AG20443 (cell line): ENCODE measurements at regions not wholly inside any gene's neighbourhood (a gene's known extent, or its start where the extent isn't known, plus 50 kb on each side); places are given as distances from the start of the nearest gene placed in this dataset.
"Not testable (repeated sequence)": the region's sequence is repeated elsewhere in the genome, so short reads cannot be mapped to it uniquely, and the experiment has no call there.

Source experiments
- DNase-seq: peaks from one replicate; pipeline ENCODE4 v3.0.0; 2012; ENCODE audit warnings: low spot score, mixed read lengths

DNA sequence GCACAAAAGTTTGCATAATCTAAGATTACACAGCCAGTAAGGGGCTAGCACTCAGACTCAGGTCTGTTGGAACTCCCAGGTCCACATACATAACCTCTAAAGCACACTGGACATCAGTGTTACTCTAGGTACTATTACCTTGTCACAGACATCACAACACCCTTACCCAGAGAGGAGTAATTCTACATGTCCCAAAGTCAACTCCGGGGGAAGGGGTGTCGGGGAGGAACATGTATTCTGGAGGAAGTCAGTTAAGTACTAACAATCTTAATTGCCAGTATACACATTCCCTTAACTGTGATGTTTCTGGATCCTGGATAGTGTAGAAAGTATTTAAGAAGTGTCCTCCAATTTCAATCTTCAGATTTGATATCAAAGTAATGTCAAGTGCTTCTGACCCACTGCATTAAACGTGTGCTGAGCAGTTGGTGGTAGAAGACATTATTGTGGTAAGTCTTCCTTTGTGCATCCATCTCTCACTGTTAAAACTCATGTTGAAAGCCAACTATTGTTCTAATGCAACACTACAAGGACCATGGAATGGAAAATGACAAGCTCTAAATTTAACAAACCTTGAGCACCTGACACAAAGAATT is 155.4 kb downstream of the CRPPA start:
- DNase-seq, result no peak

DNA sequence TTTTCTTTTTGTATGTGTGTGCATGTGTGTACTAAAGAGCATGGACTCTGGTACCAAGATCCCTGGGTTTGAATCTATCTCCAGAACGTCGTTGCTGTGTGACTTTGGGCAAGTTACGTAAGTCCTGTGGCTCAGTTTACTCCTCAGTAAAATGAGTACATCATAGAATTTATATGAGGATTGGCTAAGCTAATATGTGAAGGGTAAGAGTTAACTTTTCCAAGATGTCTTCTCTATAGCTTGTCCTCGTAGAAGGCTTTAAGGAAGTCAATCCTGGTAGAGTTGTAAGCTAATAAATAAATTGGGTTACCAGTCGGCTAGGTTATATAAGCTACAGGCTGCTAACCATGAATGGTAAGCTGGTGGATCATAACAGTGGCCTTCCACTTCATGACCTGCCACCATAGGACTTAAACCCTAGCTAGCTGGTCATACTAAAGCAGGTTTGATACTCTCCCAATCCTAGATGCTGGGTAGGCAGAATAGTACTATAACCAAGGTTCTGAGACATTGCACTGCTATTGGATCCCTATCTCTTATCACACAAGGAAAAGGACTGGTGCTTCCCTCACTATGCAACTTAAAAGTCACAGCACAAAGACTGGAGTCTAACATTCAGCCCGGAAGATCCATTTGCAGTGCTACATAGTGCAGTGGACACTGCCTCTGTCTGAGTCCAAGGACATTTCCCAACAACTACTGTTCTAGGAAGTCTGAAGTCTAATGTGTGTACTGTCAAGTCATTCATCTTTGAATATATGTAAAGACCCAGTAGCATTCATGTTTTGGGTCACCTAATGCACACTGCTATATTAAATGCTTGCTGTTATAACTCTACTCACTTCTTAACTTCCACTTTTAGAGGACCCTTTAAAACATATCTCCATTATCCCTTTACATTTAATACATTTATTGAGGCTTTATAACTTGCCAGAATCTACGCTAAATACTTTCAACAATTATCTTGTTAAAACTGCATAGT is 156.2 kb downstream of the CRPPA start:
- no peak for DNase-seq

DNA sequence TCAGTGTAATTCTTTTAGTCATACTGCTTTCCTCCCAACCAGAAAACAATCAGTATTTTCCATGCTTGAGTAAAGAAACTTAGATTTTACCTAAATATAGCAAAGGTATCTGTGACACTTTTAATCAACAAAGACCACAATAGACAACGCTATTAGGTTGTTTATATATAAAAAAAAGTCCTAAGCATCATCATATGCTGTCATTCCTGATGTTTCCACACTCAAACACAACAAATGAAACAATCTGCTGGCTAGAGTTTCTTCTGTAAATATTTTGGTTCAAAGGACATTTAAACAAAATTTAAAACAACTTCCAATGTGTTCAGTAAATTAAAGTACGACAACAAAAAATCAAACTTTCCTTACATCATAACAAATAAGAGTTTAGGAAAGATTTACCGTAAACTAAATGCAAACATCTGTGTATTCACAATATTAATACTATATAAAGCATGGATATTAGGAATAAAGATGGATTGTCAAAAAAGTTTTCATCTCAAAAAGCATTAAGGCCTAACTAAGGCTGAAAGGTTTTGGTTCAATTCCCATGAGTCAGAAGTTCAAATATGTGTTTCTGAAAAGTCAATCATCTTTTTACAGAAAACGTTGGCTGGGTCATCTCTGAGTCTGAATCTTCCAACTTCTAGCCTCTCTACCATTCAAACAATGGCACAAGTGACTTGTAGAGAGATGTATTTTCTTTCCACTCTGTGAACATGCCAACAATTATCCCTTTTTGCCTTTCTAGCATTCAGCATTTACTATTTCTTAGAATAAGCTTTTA is 157.1 kb downstream of the CRPPA start:
- DNase-seq, result no peak

DNA sequence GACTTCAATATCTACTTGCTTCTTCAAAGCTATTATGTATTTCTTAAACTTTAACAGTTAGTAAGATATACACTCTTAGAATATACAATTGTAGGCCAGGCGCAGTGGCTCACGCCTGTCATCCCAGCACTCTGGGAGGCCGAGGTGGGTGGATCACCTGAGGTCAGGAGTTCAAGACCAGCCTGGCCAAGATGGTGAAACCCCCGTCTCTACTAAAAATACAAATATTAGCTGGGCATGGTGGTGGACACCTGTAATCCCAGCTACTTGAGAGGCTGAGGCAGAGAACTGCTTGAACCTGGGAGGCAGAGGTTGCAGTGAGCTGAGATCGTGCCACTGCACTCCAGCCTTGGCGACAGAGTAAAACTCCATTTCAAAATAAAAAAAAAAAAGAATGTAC is 158.0 kb downstream of the CRPPA start:
- not testable (repeated sequence) for DNase-seq

DNA sequence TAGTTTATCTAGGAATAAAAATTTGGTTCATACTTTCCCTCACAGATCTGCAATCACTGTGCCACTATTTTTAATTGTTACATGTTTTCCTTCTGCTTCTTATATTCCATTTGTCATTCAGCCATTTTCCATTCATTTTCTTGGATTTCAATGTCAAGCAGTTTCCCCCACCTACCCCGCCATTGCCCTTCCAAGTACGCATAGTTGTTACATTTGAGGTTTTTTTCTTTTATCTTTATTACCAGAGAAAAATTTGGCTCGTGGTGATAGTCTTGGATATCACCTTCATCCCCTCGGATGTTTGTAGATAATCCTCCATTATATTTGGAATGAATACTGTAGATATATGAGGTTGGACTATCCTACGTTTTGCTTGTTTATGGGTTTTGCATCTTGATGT is 159.7 kb downstream of the CRPPA start:
- DNase-seq, result no peak

DNA sequence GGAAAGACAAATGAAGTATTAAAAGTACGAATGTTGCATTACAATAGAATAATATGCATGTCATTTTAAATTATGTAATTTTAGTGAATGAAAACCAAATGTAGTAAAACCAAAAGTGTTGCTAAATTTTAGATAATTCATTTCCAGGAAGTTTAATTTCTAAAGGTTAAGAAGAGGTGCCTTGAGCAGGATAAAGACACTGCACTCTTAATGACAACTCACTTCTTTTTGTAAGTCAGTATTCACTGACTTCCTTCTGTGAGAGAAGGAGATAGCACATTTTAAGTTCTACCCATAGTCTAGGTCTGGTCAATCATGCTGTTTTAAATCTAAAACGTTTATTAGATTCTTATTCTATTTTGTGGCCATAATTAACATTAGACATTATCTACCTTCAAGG is 160.2 kb downstream of the CRPPA start:
- no peak for DNase-seq

GRCh38 chr7:16260236-16260728 is 161.1 kb downstream of the CRPPA start:
- DNase-seq, result no peak

DNA sequence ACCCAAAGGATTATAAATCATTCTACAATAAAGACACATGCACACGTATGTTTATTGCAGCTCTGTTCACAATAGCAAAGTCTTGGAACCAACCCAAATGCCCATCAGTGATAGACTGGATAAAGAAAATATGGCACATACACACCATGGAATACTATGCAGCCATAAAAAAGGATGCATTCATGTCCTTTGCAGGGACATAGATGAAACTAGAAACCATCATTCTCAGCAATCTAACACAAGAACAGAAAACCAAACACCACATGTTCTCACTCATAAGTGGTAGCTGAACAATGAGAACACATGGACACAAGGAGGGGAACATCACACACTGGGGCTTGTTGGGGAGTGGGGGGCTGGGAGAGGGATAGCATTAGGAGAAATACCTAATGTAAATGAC is 164.9 kb downstream of the CRPPA start:
- DNase-seq, result not testable (repeated sequence)

- DNase-seq, result not testable (repeated sequence)
These were observed 165.4 kb downstream of the CRPPA start for GRCh38 chr7:16255952-16256351.

DNA sequence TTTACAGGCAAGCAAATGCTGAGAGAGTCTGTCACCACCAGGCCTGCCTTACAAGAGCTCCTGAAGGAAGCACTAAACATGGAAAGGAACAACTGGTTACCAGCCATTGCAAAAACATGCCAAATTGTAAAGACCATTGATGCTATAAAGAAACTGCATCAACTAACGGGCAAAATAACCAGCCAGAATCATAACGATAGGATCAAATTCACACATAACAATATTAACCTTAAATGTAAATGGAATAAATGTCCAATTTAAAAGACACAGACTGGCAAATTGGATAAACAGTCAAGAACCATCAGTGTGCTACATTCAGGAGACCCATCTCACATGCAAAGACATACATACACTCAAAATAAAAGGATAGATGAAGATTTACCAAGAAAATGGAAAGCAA is 170.7 kb downstream of the CRPPA start:
- not testable (repeated sequence) for DNase-seq

DNA sequence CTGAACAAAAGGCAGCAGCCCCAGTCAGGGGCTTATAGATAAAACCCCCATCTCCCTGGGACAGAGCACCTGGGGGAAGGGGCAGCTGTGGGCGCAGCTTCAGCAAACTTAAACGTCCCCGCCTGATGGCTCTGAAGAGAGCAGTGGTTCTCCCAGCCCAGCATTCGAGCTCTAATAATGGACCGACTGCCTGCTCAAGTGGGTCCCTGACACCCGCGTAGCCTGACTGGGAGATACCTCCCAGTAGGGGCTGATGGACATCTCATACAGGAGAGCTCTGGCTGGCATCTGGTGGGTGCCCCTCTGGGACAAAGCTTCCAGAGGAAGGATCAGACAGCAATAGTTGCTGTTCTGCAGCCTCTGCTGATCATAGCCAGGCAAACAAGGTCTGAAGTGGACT is 172.1 kb downstream of the CRPPA start:
- DNase-seq, result not testable (repeated sequence)

DNA sequence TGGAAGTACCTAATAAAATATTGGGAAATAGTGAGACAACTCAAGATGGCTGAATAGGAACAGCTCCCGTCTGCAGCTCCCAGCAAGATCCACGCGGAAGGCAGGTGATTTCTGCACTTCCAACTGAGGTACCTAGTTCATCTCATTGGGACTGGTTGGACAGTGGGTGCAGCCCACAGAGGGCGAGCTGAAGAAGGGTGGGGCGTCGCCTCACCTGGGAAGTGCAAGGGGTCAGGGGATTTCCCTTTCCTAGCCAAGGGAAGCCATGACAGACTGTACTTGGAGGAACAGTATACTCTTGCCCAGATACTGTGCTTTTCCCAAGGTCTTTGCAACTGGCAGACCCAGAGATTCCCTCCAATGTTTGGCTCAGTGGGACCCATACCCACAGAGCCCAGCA is 172.8 kb downstream of the CRPPA start:
- not testable (repeated sequence) for DNase-seq

DNA sequence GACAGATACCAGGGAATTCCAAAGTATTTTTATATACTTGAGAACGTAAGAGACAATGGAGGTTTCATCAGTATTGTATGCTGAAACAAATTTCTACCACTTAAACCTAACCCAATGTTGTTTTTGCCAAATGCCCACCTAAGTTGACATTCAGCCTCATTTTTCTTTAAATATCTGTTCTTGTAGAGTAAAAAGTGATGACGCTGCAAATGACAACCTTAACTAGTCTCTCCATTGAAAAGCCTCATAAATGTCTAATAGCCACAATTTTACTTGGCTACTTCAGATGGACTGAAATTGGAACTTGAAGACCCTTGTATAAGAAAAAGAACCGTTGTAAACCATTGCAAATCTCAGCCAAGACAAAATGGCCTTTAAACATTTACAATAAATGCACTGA is 176.9 kb downstream of the CRPPA start:
- DNase-seq, result no peak

DNA sequence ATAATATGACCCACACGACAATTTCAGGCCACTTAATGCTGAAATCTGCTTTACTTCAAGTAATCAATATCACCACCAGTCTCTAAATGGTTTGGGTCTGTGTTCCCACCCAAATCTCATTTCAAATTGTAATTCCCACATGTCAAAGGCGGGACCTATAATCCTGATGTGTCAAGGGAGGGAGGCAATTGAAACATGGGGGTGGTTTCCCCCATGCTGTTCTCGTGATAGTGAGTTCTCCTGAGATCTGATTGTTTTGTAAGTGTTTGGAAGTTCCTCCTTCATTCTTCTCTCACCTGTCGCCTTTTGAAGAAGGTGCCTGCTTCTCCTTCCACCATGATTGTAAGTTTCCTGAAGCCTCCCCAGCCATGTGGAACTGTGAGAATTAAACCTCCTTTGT is 178.4 kb downstream of the CRPPA start:
- DNase-seq, result no peak

GRCh38 chr7:16241017-16241416 is 180.3 kb downstream of the CRPPA start:
- no peak for DNase-seq

DNA sequence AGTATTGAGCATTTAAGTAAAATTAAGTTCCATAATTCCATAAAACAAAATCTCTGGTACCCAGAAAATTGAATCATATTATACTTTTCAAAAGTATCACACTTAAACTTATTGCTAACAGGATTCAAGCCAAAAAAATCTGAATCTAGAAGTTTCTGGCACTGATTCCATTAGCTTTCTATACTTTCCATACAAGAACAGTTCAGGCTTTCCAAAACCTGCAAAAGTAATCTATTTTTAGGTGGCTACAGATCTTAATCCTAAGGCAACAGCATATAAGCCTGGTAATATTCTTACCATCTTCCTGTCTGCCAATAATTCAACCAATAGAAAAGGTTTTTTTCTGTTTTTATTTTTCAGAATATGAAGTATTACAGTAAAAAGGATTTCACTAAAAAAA is 185.0 kb downstream of the CRPPA start:
- DNase-seq, result no peak

- no peak for DNase-seq
These were observed 185.9 kb downstream of the CRPPA start for GRCh38 chr7:16235147-16236114.

GRCh38 chr7:16234493-16235146 is 186.7 kb downstream of the CRPPA start:
- no peak for DNase-seq

- no peak for DNase-seq
These were observed 187.8 kb downstream of the CRPPA start for GRCh38 chr7:16233517-16233916.

- DNase-seq, result no peak
These were observed 189.1 kb downstream of the CRPPA start for GRCh38 chr7:16232273-16232672.
